ENCODE measurements at regions not wholly inside any gene's neighbourhood (a gene's known extent, or its start where the extent isn't known, plus 50 kb on each side); places are given as distances from the start of the nearest gene placed in this dataset.

DNA sequence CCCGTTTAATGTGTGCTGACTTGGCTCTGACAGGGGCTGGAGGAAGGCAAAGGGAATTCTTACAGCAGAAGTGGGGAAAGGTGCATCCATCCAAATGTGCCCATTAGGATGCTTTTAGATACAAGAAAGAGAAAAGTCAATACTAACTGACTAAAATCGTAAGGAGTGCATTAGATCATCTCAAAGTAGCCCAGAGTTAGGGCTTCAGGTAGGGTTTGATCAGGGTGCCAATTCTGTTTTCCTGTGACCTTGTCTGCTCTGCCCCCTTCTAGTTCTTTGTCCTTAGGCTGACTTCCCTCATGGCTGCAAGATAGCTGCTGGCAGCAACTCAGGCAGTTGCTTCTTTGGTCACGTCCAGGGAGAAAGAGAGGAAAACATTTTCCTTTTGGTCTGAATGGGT lies 240.8 kb downstream of the CDC5L start:
- H3K4me1 ChIP-seq (ENCODE audit: insufficient read depth, low read length, poor library complexity, severe bottlenecking), result no peaks in the 10 kb centered on the region
- no peak overlapping the region for H2AFZ ChIP-seq (ENCODE audit: low read length)
- H3K79me2 ChIP-seq (ENCODE audit: insufficient read depth, low read depth, low read length), result no peaks in the 10 kb centered on the region
- no peaks in the 10 kb centered on the region for H3K9me2 ChIP-seq (ENCODE audit: insufficient read depth, low read length)
- no peaks in the 10 kb centered on the region for H3K36me3 ChIP-seq (ENCODE audit: insufficient read depth, low read length)
- no peak overlapping the region for H3K4me3 ChIP-seq (ENCODE audit: low read depth, low read length, poor library complexity, severe bottlenecking)
- H3K27ac ChIP-seq (ENCODE audit: low read depth, low read length, poor library complexity, severe bottlenecking), result no peak overlapping the region
- no peaks in the 10 kb centered on the region for H3K9me3 ChIP-seq (ENCODE audit: low read length)
- intact Hi-C loops (cut with micrococcal nuclease; ENCODE audit: unreplicated experiment), result no loop called here
- H3K4me2 ChIP-seq (ENCODE audit: low read length), result no peak overlapping the region
- H4K20me1 ChIP-seq (ENCODE audit: insufficient read depth, low read length), result no peaks in the 10 kb centered on the region
- ChIA-PET POLR2A (no interaction called here), CTCF (ENCODE audit: unreplicated experiment) (no interaction called here)
- DNase-seq (ENCODE audit: low spot score), result no peak
- TF ChIP-seq EZH2phosphoT487 (IDR thresholded peaks at IDR 0.05; ENCODE audit: borderline replicate concordance, low read depth, low read length), result no peak
- TF ChIP-seq, protein P1, sequence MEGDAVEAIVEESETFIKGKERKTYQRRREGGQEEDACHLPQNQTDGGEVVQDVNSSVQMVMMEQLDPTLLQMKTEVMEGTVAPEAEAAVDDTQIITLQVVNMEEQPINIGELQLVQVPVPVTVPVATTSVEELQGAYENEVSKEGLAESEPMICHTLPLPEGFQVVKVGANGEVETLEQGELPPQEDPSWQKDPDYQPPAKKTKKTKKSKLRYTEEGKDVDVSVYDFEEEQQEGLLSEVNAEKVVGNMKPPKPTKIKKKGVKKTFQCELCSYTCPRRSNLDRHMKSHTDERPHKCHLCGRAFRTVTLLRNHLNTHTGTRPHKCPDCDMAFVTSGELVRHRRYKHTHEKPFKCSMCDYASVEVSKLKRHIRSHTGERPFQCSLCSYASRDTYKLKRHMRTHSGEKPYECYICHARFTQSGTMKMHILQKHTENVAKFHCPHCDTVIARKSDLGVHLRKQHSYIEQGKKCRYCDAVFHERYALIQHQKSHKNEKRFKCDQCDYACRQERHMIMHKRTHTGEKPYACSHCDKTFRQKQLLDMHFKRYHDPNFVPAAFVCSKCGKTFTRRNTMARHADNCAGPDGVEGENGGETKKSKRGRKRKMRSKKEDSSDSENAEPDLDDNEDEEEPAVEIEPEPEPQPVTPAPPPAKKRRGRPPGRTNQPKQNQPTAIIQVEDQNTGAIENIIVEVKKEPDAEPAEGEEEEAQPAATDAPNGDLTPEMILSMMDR (conservative IDR thresholded peaks at IDR 0.05; ENCODE audit: low read length), result no peak
- no TSS peak for BruUV-seq (replicated peaks)

- Histone ChIP-seq H3K27ac (ENCODE audit: low read depth, low read length, poor library complexity, severe bottlenecking) (no peak overlapping the region), H2AFZ (ENCODE audit: low read length) (no peak overlapping the region), H3K79me2 (ENCODE audit: insufficient read depth, low read depth, low read length) (no peaks in the 10 kb centered on the region), H3K4me3 (ENCODE audit: low read depth, low read length, poor library complexity, severe bottlenecking) (no peak overlapping the region), H3K9me3 (ENCODE audit: low read length) (no peaks in the 10 kb centered on the region), H4K20me1 (ENCODE audit: insufficient read depth, low read length) (no peaks in the 10 kb centered on the region), H3K9me2 (ENCODE audit: insufficient read depth, low read length) (no peaks in the 10 kb centered on the region), H3K4me2 (ENCODE audit: low read length) (no peak overlapping the region), H3K36me3 (ENCODE audit: insufficient read depth, low read length) (no peaks in the 10 kb centered on the region), H3K4me1 (ENCODE audit: insufficient read depth, low read length, poor library complexity, severe bottlenecking) (no peaks in the 10 kb centered on the region)
- POLR2A ChIA-PET, result interaction anchor here (0.7 kb wide), 1 partner anchor 1339 kb away, joined by 4 read pairs; no protein-coding TSS in a partner anchor
- DNase-seq (ENCODE audit: low spot score), result no peak
- CTCF ChIA-PET (ENCODE audit: unreplicated experiment), result no interaction called here
- no TSS peak for BruUV-seq (replicated peaks)
- intact Hi-C loops (cut with micrococcal nuclease; ENCODE audit: unreplicated experiment), result no loop called here
- TF ChIP-seq, protein P1 (conservative IDR thresholded peaks at IDR 0.05; ENCODE audit: low read length), result no peak
- TF ChIP-seq EZH2phosphoT487 (IDR thresholded peaks at IDR 0.05; ENCODE audit: borderline replicate concordance, low read depth, low read length), result no peak
These were observed 242.1 kb downstream of the CDC5L start for GRCh38 chr6:44629636-44630035.

- Histone ChIP-seq H3K9me3 (ENCODE audit: low read length) (no peaks in the 10 kb centered on the region), H3K79me2 (ENCODE audit: insufficient read depth, low read depth, low read length) (no peaks in the 10 kb centered on the region), H3K4me1 (ENCODE audit: insufficient read depth, low read length, poor library complexity, severe bottlenecking) (no peaks in the 10 kb centered on the region), H4K20me1 (ENCODE audit: insufficient read depth, low read length) (no peaks in the 10 kb centered on the region), H3K36me3 (ENCODE audit: insufficient read depth, low read length) (no peaks in the 10 kb centered on the region), H2AFZ (ENCODE audit: low read length) (no peak overlapping the region), H3K4me2 (ENCODE audit: low read length) (no peak overlapping the region), H3K27ac (ENCODE audit: low read depth, low read length, poor library complexity, severe bottlenecking) (no peak overlapping the region), H3K9me2 (ENCODE audit: insufficient read depth, low read length) (no peaks in the 10 kb centered on the region), H3K4me3 (ENCODE audit: low read depth, low read length, poor library complexity, severe bottlenecking) (no peak overlapping the region)
- intact Hi-C loops (cut with micrococcal nuclease; ENCODE audit: unreplicated experiment), result no loop called here
- TF ChIP-seq EZH2phosphoT487 (IDR thresholded peaks at IDR 0.05; ENCODE audit: borderline replicate concordance, low read depth, low read length), result no peak
- TF ChIP-seq, protein P1 (conservative IDR thresholded peaks at IDR 0.05; ENCODE audit: low read length), result peak; percentile 61
- POLR2A ChIA-PET, result interaction anchor here (0.6 to 0.7 kb wide), 2 partner anchors 902 to 1338 kb away, joined by 4 read pairs; no protein-coding TSS in a partner anchor
- DNase-seq (ENCODE audit: low spot score), result peak; percentile 8
- CTCF ChIA-PET (ENCODE audit: unreplicated experiment), result interaction anchor here (0.5 to 1.2 kb wide), 3 partner anchors 18 to 1137 kb away, joined by 3 to 6 read pairs (median 5); no protein-coding TSS in a partner anchor
- no TSS peak for BruUV-seq (replicated peaks)
These were observed 242.9 kb downstream of the CDC5L start for GRCh38 chr6:44630125-44631028.
